Lower leg skin (tissue), 3 donors: ENCODE measurements at regions not wholly inside any gene's neighbourhood (a gene's known extent, or its start where the extent isn't known, plus 50 kb on each side); places are given as distances from the start of the nearest gene placed in this dataset.
"Not testable (repeated sequence)": the region's sequence is repeated elsewhere in the genome, so short reads cannot be mapped to it uniquely, and the experiment has no call there.

ENCODE experiments used
- CTCF ChIP-seq, 3 donors: fragments of 450-650 bp; IDR thresholded peaks; one replicate each; pipeline ENCODE4 v1.5.1; 2016; ENCODE audit warnings: antibody characterized with exemption in 3 of 3, mild to moderate bottlenecking in 3 of 3, moderate library complexity in 2 of 3
- POLR2A ChIP-seq, 2 donors: fragments of 450-650 bp; IDR thresholded peaks; one replicate each; pipeline ENCODE4 v1.6.1; 2016 to 2017; ENCODE audit warnings: antibody characterized with exemption in 2 of 2, mild to moderate bottlenecking in 1 of 2, moderate library complexity in 1 of 2

DNA sequence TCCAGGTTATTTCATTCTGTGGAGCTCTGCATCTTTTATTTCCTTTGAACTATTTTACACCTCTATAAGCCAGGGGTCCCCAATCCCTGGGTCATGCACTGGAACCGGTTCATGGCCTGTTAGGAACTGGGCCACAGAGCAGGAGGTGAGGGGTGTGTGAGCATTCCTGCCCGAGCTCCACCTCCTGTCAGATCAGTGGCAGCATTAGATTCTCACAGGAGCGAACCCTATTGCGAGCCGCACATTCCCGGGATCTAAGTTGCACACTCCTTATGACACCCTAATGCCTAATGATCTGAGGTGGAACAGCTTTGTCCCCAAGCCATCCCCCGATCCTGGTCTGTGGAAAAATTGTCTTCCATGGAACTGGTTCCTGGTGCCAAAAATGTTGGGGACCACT is 107.2 kb downstream of the TMEM121 start:
- TF ChIP-seq CTCF, POLR2A (IDR thresholded peaks at IDR 0.05): not testable (repeated sequence)
